ENCODE measurements at regions not wholly inside any gene's neighbourhood (a gene's known extent, or its start where the extent isn't known, plus 50 kb on each side); places are given as distances from the start of the nearest gene placed in this dataset.

GRCh38 chr15:39330061-39330460, 250.8 kb upstream of the THBS1 start:
- Histone ChIP-seq H3K4me3 (ENCODE audit: low read length) (no peak overlapping the region), H3K27ac (ENCODE audit: low read length) (no peak overlapping the region), H3K36me3 (ENCODE audit: insufficient read depth, low read length) (no peaks in the 10 kb centered on the region), H3K9me2 (replicated peaks; ENCODE audit: insufficient read depth, low read length) (no peaks in the 10 kb centered on the region), H4K20me1 (ENCODE audit: insufficient read depth, low read depth, low read length) (no peaks in the 10 kb centered on the region), H3K4me1 (ENCODE audit: low read length) (no peaks in the 10 kb centered on the region), H3K9me3 (ENCODE audit: low read length) (no peaks in the 10 kb centered on the region), H2AFZ (ENCODE audit: low read length) (no peak overlapping the region), H3K4me2 (ENCODE audit: low read depth, low read length, poor library complexity, severe bottlenecking) (no peak overlapping the region), H3K27me3 (ENCODE audit: low read length) (no peaks in the 10 kb centered on the region), H3K9ac (ENCODE audit: low read length) (no peak overlapping the region), H3K79me2 (ENCODE audit: low read length) (no peaks in the 10 kb centered on the region)
- DNase-seq = no peak

DNA sequence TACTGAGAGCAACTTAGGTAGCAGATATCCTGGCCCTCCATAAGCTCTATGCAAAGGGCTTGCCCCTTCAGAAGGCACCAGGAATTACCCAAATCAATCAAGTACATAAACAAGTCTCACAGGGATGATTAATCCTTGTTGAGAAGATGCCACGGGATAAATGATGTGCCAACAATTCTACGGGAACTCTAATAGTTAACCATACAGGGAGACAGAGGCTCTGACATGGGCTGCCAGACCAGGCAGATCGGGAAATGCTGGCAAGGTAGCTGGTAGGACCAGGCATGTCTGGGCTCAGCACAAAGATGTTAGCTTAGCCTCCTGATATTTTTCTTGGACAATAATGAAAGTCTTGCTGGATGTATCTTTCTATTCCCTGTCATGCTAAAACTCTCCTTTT, 249.3 kb upstream of the THBS1 start:
- Histone ChIP-seq H3K79me2 (ENCODE audit: low read length) (no peaks in the 10 kb centered on the region), H3K4me1 (ENCODE audit: low read length) (no peaks in the 10 kb centered on the region), H3K27ac (ENCODE audit: low read length) (no peak overlapping the region), H3K9ac (ENCODE audit: low read length) (no peak overlapping the region), H3K9me3 (ENCODE audit: low read length) (no peaks in the 10 kb centered on the region), H3K36me3 (ENCODE audit: insufficient read depth, low read length) (no peaks in the 10 kb centered on the region), H3K27me3 (ENCODE audit: low read length) (no peaks in the 10 kb centered on the region), H2AFZ (ENCODE audit: low read length) (no peak overlapping the region), H3K9me2 (replicated peaks; ENCODE audit: insufficient read depth, low read length) (no peaks in the 10 kb centered on the region), H4K20me1 (ENCODE audit: insufficient read depth, low read depth, low read length) (no peaks in the 10 kb centered on the region), H3K4me2 (ENCODE audit: low read depth, low read length, poor library complexity, severe bottlenecking) (no peak overlapping the region), H3K4me3 (ENCODE audit: low read length) (no peak overlapping the region)
- DNase-seq = no peak

DNA sequence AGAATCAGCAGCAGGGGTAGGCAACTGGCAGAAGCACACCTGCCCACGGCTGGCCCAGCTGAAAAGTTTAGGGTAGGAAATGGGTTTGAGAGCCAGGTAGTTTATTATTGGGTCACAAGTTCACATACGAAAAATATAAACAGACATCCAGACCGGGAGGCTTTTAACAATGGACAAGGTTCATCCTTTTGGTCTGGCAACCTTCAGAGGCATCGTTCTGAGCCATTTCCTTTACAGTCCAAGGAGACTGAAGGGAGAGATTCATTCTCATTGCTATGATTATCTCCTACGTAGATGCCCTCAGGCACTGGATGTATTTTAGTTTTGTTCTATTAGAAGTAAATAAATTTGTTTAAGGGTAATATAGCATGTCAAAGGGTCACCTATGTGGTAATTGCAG, 248.0 kb upstream of the THBS1 start:
- Histone ChIP-seq H3K4me3 (ENCODE audit: low read length) (no peak overlapping the region), H4K20me1 (ENCODE audit: insufficient read depth, low read depth, low read length) (no peaks in the 10 kb centered on the region), H3K36me3 (ENCODE audit: insufficient read depth, low read length) (no peaks in the 10 kb centered on the region), H3K27ac (ENCODE audit: low read length) (no peak overlapping the region), H3K27me3 (ENCODE audit: low read length) (no peaks in the 10 kb centered on the region), H3K9ac (ENCODE audit: low read length) (no peak overlapping the region), H3K9me2 (replicated peaks; ENCODE audit: insufficient read depth, low read length) (no peaks in the 10 kb centered on the region), H3K4me1 (ENCODE audit: low read length) (no peaks in the 10 kb centered on the region), H3K9me3 (ENCODE audit: low read length) (no peaks in the 10 kb centered on the region), H2AFZ (ENCODE audit: low read length) (no peak overlapping the region), H3K4me2 (ENCODE audit: low read depth, low read length, poor library complexity, severe bottlenecking) (no peak overlapping the region), H3K79me2 (ENCODE audit: low read length) (no peaks in the 10 kb centered on the region)
- DNase-seq = no peak

GRCh38 chr15:39333393-39333792, 247.5 kb upstream of the THBS1 start:
- no peak overlapping the region for H3K4me3 ChIP-seq (ENCODE audit: low read length)
- H3K27me3 ChIP-seq (ENCODE audit: low read length) = no peaks in the 10 kb centered on the region
- no peak overlapping the region for H3K9ac ChIP-seq (ENCODE audit: low read length)
- no peak for DNase-seq
- H3K36me3 ChIP-seq (ENCODE audit: insufficient read depth, low read length) = no peaks in the 10 kb centered on the region
- H3K79me2 ChIP-seq (ENCODE audit: low read length) = no peaks in the 10 kb centered on the region
- no peak overlapping the region for H3K4me2 ChIP-seq (ENCODE audit: low read depth, low read length, poor library complexity, severe bottlenecking)
- no peaks in the 10 kb centered on the region for H3K9me2 ChIP-seq (replicated peaks; ENCODE audit: insufficient read depth, low read length)
- no peaks in the 10 kb centered on the region for H3K4me1 ChIP-seq (ENCODE audit: low read length)
- no peaks in the 10 kb centered on the region for H4K20me1 ChIP-seq (ENCODE audit: insufficient read depth, low read depth, low read length)
- H2AFZ ChIP-seq (ENCODE audit: low read length) = no peak overlapping the region
- H3K9me3 ChIP-seq (ENCODE audit: low read length) = no peaks in the 10 kb centered on the region
- no peak overlapping the region for H3K27ac ChIP-seq (ENCODE audit: low read length)

DNA sequence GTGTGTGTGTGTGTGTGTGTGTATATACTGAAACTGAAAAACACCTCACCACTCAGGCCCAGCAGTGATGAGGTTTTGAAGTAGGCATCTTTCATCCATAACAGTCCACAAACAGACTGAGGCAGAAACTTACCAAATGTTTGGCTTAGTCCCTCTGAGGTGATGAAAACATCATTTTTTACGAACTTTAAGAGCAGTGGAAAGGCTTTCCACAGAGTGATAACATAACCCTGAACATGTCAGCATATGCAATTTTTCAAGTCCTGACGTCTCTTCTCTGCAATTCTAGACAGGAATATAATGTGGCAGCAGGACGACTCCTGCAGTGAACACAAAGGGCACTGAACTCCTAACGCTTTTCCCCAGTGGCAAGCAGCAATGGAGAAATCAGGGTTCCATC, 247.0 kb upstream of the THBS1 start:
- no peaks in the 10 kb centered on the region for H3K9me3 ChIP-seq (ENCODE audit: low read length)
- no peaks in the 10 kb centered on the region for H3K9me2 ChIP-seq (replicated peaks; ENCODE audit: insufficient read depth, low read length)
- no peaks in the 10 kb centered on the region for H3K27me3 ChIP-seq (ENCODE audit: low read length)
- H2AFZ ChIP-seq (ENCODE audit: low read length) = no peak overlapping the region
- H4K20me1 ChIP-seq (ENCODE audit: insufficient read depth, low read depth, low read length) = no peaks in the 10 kb centered on the region
- H3K4me2 ChIP-seq (ENCODE audit: low read depth, low read length, poor library complexity, severe bottlenecking) = no peak overlapping the region
- no peak overlapping the region for H3K4me3 ChIP-seq (ENCODE audit: low read length)
- no peak overlapping the region for H3K9ac ChIP-seq (ENCODE audit: low read length)
- H3K27ac ChIP-seq (ENCODE audit: low read length) = no peak overlapping the region
- no peaks in the 10 kb centered on the region for H3K79me2 ChIP-seq (ENCODE audit: low read length)
- no peak for DNase-seq
- H3K4me1 ChIP-seq (ENCODE audit: low read length) = no peaks in the 10 kb centered on the region
- no peaks in the 10 kb centered on the region for H3K36me3 ChIP-seq (ENCODE audit: insufficient read depth, low read length)

DNA sequence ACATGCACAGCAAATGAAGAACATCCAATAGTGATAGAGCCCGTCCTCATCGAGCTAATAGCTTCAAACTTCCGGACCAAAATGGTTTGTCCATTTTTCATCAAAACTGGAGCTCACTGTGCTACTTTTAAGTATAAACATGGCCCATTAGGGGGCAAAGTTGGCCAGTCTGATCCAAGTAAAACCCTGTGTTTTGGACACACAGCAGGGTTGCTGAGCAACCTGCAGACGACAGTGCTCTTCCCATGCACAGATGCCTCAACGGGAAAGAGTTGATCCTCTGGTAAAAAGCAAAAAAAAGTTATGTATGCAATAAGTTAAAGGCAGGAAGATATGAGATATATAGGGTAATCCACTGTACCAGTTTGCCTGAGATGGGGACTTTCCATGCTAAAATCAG, 244.0 kb upstream of the THBS1 start:
- Histone ChIP-seq H3K36me3 (ENCODE audit: insufficient read depth, low read length) (no peaks in the 10 kb centered on the region), H3K79me2 (ENCODE audit: low read length) (no peaks in the 10 kb centered on the region), H3K27ac (ENCODE audit: low read length) (no peak overlapping the region), H3K27me3 (ENCODE audit: low read length) (no peaks in the 10 kb centered on the region), H3K9me2 (replicated peaks; ENCODE audit: insufficient read depth, low read length) (no peaks in the 10 kb centered on the region), H4K20me1 (ENCODE audit: insufficient read depth, low read depth, low read length) (no peaks in the 10 kb centered on the region), H2AFZ (ENCODE audit: low read length) (no peak overlapping the region), H3K4me2 (ENCODE audit: low read depth, low read length, poor library complexity, severe bottlenecking) (no peak overlapping the region), H3K4me3 (ENCODE audit: low read length) (no peak overlapping the region), H3K9me3 (ENCODE audit: low read length) (no peaks in the 10 kb centered on the region), H3K9ac (ENCODE audit: low read length) (no peak overlapping the region), H3K4me1 (ENCODE audit: low read length) (no peaks in the 10 kb centered on the region)
- DNase-seq = no peak

GRCh38 chr15:39338251-39338650, 242.6 kb upstream of the THBS1 start:
- H3K27me3 ChIP-seq (ENCODE audit: low read length) = no peaks in the 10 kb centered on the region
- no peaks in the 10 kb centered on the region for H3K4me1 ChIP-seq (ENCODE audit: low read length)
- H3K9me3 ChIP-seq (ENCODE audit: low read length) = no peaks in the 10 kb centered on the region
- no peaks in the 10 kb centered on the region for H4K20me1 ChIP-seq (ENCODE audit: insufficient read depth, low read depth, low read length)
- no peak overlapping the region for H3K27ac ChIP-seq (ENCODE audit: low read length)
- H3K9me2 ChIP-seq (replicated peaks; ENCODE audit: insufficient read depth, low read length) = no peaks in the 10 kb centered on the region
- no peak overlapping the region for H3K9ac ChIP-seq (ENCODE audit: low read length)
- no peaks in the 10 kb centered on the region for H3K36me3 ChIP-seq (ENCODE audit: insufficient read depth, low read length)
- DNase-seq = no peak
- no peak overlapping the region for H2AFZ ChIP-seq (ENCODE audit: low read length)
- H3K4me3 ChIP-seq (ENCODE audit: low read length) = no peak overlapping the region
- no peak overlapping the region for H3K4me2 ChIP-seq (ENCODE audit: low read depth, low read length, poor library complexity, severe bottlenecking)
- H3K79me2 ChIP-seq (ENCODE audit: low read length) = no peaks in the 10 kb centered on the region

DNA sequence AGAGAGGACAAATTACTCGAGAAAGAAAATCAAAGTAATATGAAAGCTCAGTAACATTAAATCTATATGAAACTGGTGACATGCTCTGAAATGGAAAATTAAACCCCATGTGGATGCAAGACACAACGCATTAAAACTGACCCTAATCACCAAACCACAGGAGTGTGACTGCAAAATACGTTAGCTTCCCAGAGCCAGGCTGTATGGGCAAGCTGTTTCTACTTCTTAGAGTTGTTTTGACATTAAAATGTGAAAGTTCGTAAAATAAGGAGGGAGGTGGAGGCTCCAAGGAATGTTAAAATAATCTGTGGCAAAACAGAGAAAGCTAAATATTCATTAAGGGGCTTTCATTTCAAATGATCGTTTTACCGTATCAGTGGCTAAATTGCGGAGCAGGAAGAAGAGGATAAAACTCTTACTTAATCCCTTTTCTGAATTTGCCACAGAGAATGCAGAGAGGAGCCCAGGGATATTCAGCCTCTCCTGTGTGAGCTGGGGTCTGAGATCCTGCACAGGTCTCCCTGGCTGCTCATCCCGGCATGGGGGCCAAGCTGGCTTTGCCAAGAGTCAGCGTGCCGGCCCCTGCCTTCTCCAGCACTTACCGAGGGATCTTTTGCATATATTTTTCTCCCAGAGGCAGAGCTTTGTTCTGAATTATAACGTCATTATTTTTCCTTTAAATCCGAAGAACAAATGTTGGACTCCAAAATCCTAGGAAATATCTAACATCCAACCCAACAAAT, 239.8 kb upstream of the THBS1 start:
- no peak overlapping the region for H3K27ac ChIP-seq (ENCODE audit: low read length)
- H3K4me1 ChIP-seq (ENCODE audit: low read length) = no peaks in the 10 kb centered on the region
- no peak overlapping the region for H3K4me2 ChIP-seq (ENCODE audit: low read depth, low read length, poor library complexity, severe bottlenecking)
- no peak for DNase-seq
- no peak overlapping the region for H3K9ac ChIP-seq (ENCODE audit: low read length)
- H3K4me3 ChIP-seq (ENCODE audit: low read length) = no peak overlapping the region
- no peaks in the 10 kb centered on the region for H3K79me2 ChIP-seq (ENCODE audit: low read length)
- no peaks in the 10 kb centered on the region for H3K9me2 ChIP-seq (replicated peaks; ENCODE audit: insufficient read depth, low read length)
- no peaks in the 10 kb centered on the region for H3K36me3 ChIP-seq (ENCODE audit: insufficient read depth, low read length)
- H4K20me1 ChIP-seq (ENCODE audit: insufficient read depth, low read depth, low read length) = no peaks in the 10 kb centered on the region
- no peak overlapping the region for H2AFZ ChIP-seq (ENCODE audit: low read length)
- H3K9me3 ChIP-seq (ENCODE audit: low read length) = no peaks in the 10 kb centered on the region
- H3K27me3 ChIP-seq (ENCODE audit: low read length) = no peaks in the 10 kb centered on the region

Measured in Karpas-422 (cell line).